Prostate gland (tissue), 2 donors: ENCODE measurements at regions not wholly inside any gene's neighbourhood (a gene's known extent, or its start where the extent isn't known, plus 50 kb on each side); places are given as distances from the start of the nearest gene placed in this dataset.
A peak's percentile ranks its signal among the peaks of the same experiment; 100 is the strongest.

Experiments
- DNase-seq: peaks from one replicate; pipeline ENCODE4 v3.0.0-alpha.2; 2019; ENCODE audit warnings: low spot score
- H3K27ac ChIP-seq, 2 donors: fragments of 200-600 bp; sonication (generic); 2 replicates each; pipeline ENCODE4 v1.5.1; 2017 to 2019
- H3K27me3 ChIP-seq: fragments of 200-600 bp; sonication (generic); replicated peaks from 2 replicates; pipeline ENCODE4 v1.5.1; 2019; ENCODE audit not compliant: insufficient read depth
- H3K36me3 ChIP-seq, 2 donors: fragments of 200-600 bp; sonication (generic); 1 replicate in 1 of 2; 2 replicates in 1 of 2; pipeline versions ENCODE4 v1.5.1 to v1.8.1; 2017 to 2019
- H3K4me1 ChIP-seq: fragments of 200-600 bp; sonication (generic); replicated peaks from 2 replicates; pipeline ENCODE4 v1.5.1; 2019
- H3K4me3 ChIP-seq, 2 donors: fragments of 200-600 bp; sonication (generic); 2 replicates each; pipeline ENCODE4 v1.5.1; 2017 to 2019
- H3K9me3 ChIP-seq: fragments of 200-600 bp; sonication (generic); 2 replicates; pipeline ENCODE4 v1.5.1; 2017
- CTCF ChIP-seq, 4 experiments: fragments of 200-600 bp in 2 of 4; fragments of 450-650 bp in 2 of 4; sonication (generic) in 2 of 4; IDR thresholded peaks; 1 replicate in 3 of 4; 2 replicates in 1 of 4; pipeline ENCODE4 v1.5.1; 2016 to 2019; ENCODE audit warnings: antibody characterized with exemption in 4 of 4, mild to moderate bottlenecking in 2 of 4, moderate library complexity in 2 of 4
- POLR2A ChIP-seq: fragments of 450-650 bp; IDR thresholded peaks from one replicate; pipeline ENCODE4 v1.6.1; 2016; ENCODE audit warnings: antibody characterized with exemption, mild to moderate bottlenecking
- POLR2AphosphoS5 ChIP-seq: sonication (generic); formaldehyde crosslinking; IDR thresholded peaks from one replicate; pipeline ENCODE4 v1.6.1; 2017; ENCODE audit warnings: antibody characterized with exemption
- WGBS: methylation state at CpG from one replicate; pipeline ENCODE4 v1.1.5; 2018; 5-methylcytosine and 5-hydroxymethylcytosine counted together
- intact Hi-C: fragments of 100-400 bp; cut with DNase I; formaldehyde crosslinking; loops from one replicate; pipeline ENCODE4 v1.14.2; 2022

GRCh38 chr13:44223770-44224444, 149.7 kb upstream of the SERP2 start:
- H3K9me3 ChIP-seq = no peaks in the 10 kb centered on the region
- no peaks in the 10 kb centered on the region for H3K27me3 ChIP-seq
- intact Hi-C loops = loop anchor here (5.0 kb wide), 4 partner anchors 67 to 213 kb away; no protein-coding TSS in a partner anchor
- H3K4me1 ChIP-seq = peaks cover 32% of the 10 kb centered on the region
- no peaks in the 10 kb centered on the region for H3K36me3 ChIP-seq
- peak overlapping the region; percentile 56 to 67 for H3K27ac ChIP-seq
- TF ChIP-seq POLR2A = no peak
- no peak for TF ChIP-seq POLR2AphosphoS5
- no peak for DNase-seq
- H3K4me3 ChIP-seq = no peak overlapping the region
- WGBS = 8% methylated on average over 2 of the region's 2 CpGs

GRCh38 chr13:44224450-44225149, 149.0 kb upstream of the SERP2 start:
- peak overlapping the region; percentile 56 to 67 for H3K27ac ChIP-seq
- TF ChIP-seq CTCF (IDR thresholded peaks at IDR 0.05) (no peak), POLR2AphosphoS5 (peak; percentile 51)
- no peaks in the 10 kb centered on the region for H3K27me3 ChIP-seq
- WGBS = 46% methylated on average over 2 of the region's 2 CpGs
- no peak overlapping the region for H3K4me3 ChIP-seq
- no peaks in the 10 kb centered on the region for H3K9me3 ChIP-seq
- no peaks in the 10 kb centered on the region for H3K36me3 ChIP-seq
- peaks cover 26% of the 10 kb centered on the region for H3K4me1 ChIP-seq
- intact Hi-C loops = loop anchor here (5.0 kb wide), 4 partner anchors 67 to 213 kb away; no protein-coding TSS in a partner anchor
- no peak for DNase-seq

GRCh38 chr13:44229371-44230030, 144.1 kb upstream of the SERP2 start:
- Histone ChIP-seq H3K9me3 (no peaks in the 10 kb centered on the region), H3K27ac (no peak overlapping the region), H3K27me3 (no peaks in the 10 kb centered on the region), H3K4me3 (no peak overlapping the region), H3K4me1 (peaks cover 16% of the 10 kb centered on the region), H3K36me3 (no peaks in the 10 kb centered on the region)
- DNase-seq = no peak
- intact Hi-C loops = no loop called here
- 91% methylated on average over 11 of the region's 11 CpGs for WGBS
- TF ChIP-seq POLR2AphosphoS5 (no peak), CTCF (IDR thresholded peaks at IDR 0.05) (no peak), POLR2A (no peak)

GRCh38 chr13:44230071-44230470, 143.6 kb upstream of the SERP2 start:
- Histone ChIP-seq H3K27ac (no peak overlapping the region), H3K4me1 (peaks cover 16% of the 10 kb centered on the region), H3K4me3 (no peak overlapping the region), H3K36me3 (no peaks in the 10 kb centered on the region), H3K27me3 (no peaks in the 10 kb centered on the region), H3K9me3 (no peaks in the 10 kb centered on the region)
- 85% methylated on average over 7 of the region's 7 CpGs for WGBS
- no peak for TF ChIP-seq POLR2A
- no peak for TF ChIP-seq POLR2AphosphoS5
- TF ChIP-seq CTCF (IDR thresholded peaks at IDR 0.05) = no peak
- DNase-seq = no peak
- intact Hi-C loops = no loop called here

- Histone ChIP-seq H3K36me3 (no peaks in the 10 kb centered on the region), H3K4me1 (peaks cover 16% of the 10 kb centered on the region), H3K9me3 (no peaks in the 10 kb centered on the region), H3K4me3 (no peak overlapping the region), H3K27me3 (no peaks in the 10 kb centered on the region), H3K27ac (no peak overlapping the region)
- TF ChIP-seq CTCF (IDR thresholded peaks at IDR 0.05) = no peak
- no peak for TF ChIP-seq POLR2AphosphoS5
- TF ChIP-seq POLR2A = no peak
- no peak for DNase-seq
- WGBS = 70% methylated on average over 6 of the region's 6 CpGs
- intact Hi-C loops = no loop called here
Measured at GRCh38 chr13:44230736-44231135, 142.9 kb upstream of the SERP2 start.
